ENCODE measurements at regions not wholly inside any gene's neighbourhood (a gene's known extent, or its start where the extent isn't known, plus 50 kb on each side); places are given as distances from the start of the nearest gene placed in this dataset.

- TF ChIP-seq EZH2 (IDR thresholded peaks at IDR 0.05; ENCODE audit: low read length, unreplicated experiment) = no peak
- TF ChIP-seq CTCF (conservative IDR thresholded peaks at IDR 0.05; ENCODE audit: low read depth, low read length) = peak; percentile 43
- no peak for TF ChIP-seq EZH2phosphoT487 (IDR thresholded peaks at IDR 0.05; ENCODE audit: borderline replicate concordance, low read length)
These were observed 72.6 kb upstream of the THBS2 start for GRCh38 chr6:169326067-169326799.

Data from PC-3 (cell line).